CD4-positive, alpha-beta memory T cell (primary cell): ENCODE measurements at regions not wholly inside any gene's neighbourhood (a gene's known extent, or its start where the extent isn't known, plus 50 kb on each side); places are given as distances from the start of the nearest gene placed in this dataset.
A peak's percentile ranks its signal among the peaks of the same experiment; 100 is the strongest.

Experiments
- CTCF ChIA-PET: fragments of 350-600 bp; sonication (Branson Sonifier 250); formaldehyde crosslinking; loops from one replicate; lab custom pipeline; 2021; ENCODE audit warnings: inconsistent platforms; ENCODE audit not compliant: partially characterized antibody; lab: Charles Lee
- POLR2A ChIA-PET: fragments of 350-600 bp; sonication (Branson Sonifier 250); formaldehyde crosslinking; loops from one replicate; lab custom pipeline; 2021; ENCODE audit not compliant: partially characterized antibody; lab: Charles Lee
- DNase-seq, 5 donors: peaks; one replicate each; pipeline versions ENCODE4 v3.0.0 to v3.0.0-alpha.2; 2020 to 2022; ENCODE audit warnings: mixed read lengths in 1 of 5
- H3K27ac ChIP-seq: one replicate; pipeline ENCODE4 v1.7.0; 2013; ENCODE audit warnings: low read depth, low read length
- H3K27me3 ChIP-seq: 2 replicates; pipeline ENCODE4 v1.7.0; 2013; ENCODE audit warnings: mild to moderate bottlenecking, low read length, moderate library complexity; ENCODE audit not compliant: insufficient read depth
- H3K36me3 ChIP-seq: 2 replicates; pipeline ENCODE4 v1.7.0; 2013; ENCODE audit warnings: mild to moderate bottlenecking, low read length, moderate library complexity; ENCODE audit not compliant: insufficient read depth
- H3K4me1 ChIP-seq: 2 replicates; pipeline ENCODE4 v1.7.0; 2013; ENCODE audit warnings: mild to moderate bottlenecking, low read length, moderate library complexity; ENCODE audit not compliant: insufficient read depth
- H3K4me3 ChIP-seq, 2 donors: one replicate each; pipeline ENCODE4 v1.7.0; 2013; ENCODE audit warnings: low read length in 2 of 2, mild to moderate bottlenecking in 1 of 2
- H3K9me3 ChIP-seq, 2 donors: one replicate each; pipeline ENCODE4 v1.7.0; 2013; ENCODE audit warnings: low read length in 2 of 2, control low read depth in 1 of 2; ENCODE audit not compliant: control insufficient read depth in 1 of 2
- H3K27ac Mint-ChIP-seq, 7 donors: one replicate each; pipeline ENCODE4 v1.8.0; 2020 to 2021; ENCODE audit warnings: mixed read lengths in 7 of 7, mild to moderate bottlenecking in 6 of 7, inconsistent platforms in 3 of 7, moderate library complexity in 3 of 7
- H3K27me3 Mint-ChIP-seq, 2 donors: one replicate each; pipeline ENCODE4 v1.8.0; 2020 to 2021; ENCODE audit warnings: mixed read lengths in 2 of 2
- H3K36me3 Mint-ChIP-seq, 2 donors: one replicate each; pipeline ENCODE4 v1.8.0; 2020 to 2021; ENCODE audit warnings: mixed read lengths in 2 of 2, inconsistent platforms in 1 of 2, mild to moderate bottlenecking in 1 of 2
- H3K4me1 Mint-ChIP-seq, 4 donors: one replicate each; pipeline ENCODE4 v1.8.0; 2020 to 2021; ENCODE audit warnings: mixed read lengths in 4 of 4, mild to moderate bottlenecking in 1 of 4
- H3K4me3 Mint-ChIP-seq, 8 donors: one replicate each; pipeline ENCODE4 v1.8.0; 2020 to 2021; ENCODE audit warnings: mixed read lengths in 8 of 8, mild to moderate bottlenecking in 7 of 8, moderate library complexity in 6 of 8, inconsistent platforms in 3 of 8
- H3K9me3 Mint-ChIP-seq, 8 donors: one replicate each; pipeline ENCODE4 v1.8.0; 2020 to 2021; ENCODE audit warnings: mixed read lengths in 8 of 8, mild to moderate bottlenecking in 5 of 8, inconsistent platforms in 3 of 8, moderate library complexity in 1 of 8
- intact Hi-C: fragments of 100-400 bp; cut with micrococcal nuclease; formaldehyde crosslinking; loops from one replicate; pipeline ENCODE4 v1.15.1; 2023

GRCh38 chr5:159442206-159442850 lies 112.0 kb upstream of the IL12B start:
- no peaks in the 10 kb centered on the region for H3K36me3 Mint-ChIP-seq
- H3K9me3 Mint-ChIP-seq, result no peaks in the 10 kb centered on the region
- Histone ChIP-seq H3K27ac (no peak overlapping the region), H3K4me3 (no peak overlapping the region), H3K27me3 (no peaks in the 10 kb centered on the region), H3K9me3 (no peaks in the 10 kb centered on the region), H3K4me1 (no peaks in the 10 kb centered on the region), H3K36me3 (no peaks in the 10 kb centered on the region)
- no peak overlapping the region for H3K4me3 Mint-ChIP-seq
- ChIA-PET CTCF (interaction anchor here (0.9 to 10.8 kb wide), 10 partner anchors 12 to 579 kb away, joined by 3 to 135 read pairs (median 4); no protein-coding TSS in a partner anchor), POLR2A (interaction anchor here (0.8 kb wide), 1 partner anchor 30 kb away, joined by 5 read pairs; no protein-coding TSS in a partner anchor)
- H3K4me1 Mint-ChIP-seq, result peaks cover 0 to 6% (median 5%) of the 10 kb centered on the region in 4 donors
- DNase-seq, result no peak
- no peaks in the 10 kb centered on the region for H3K27me3 Mint-ChIP-seq
- H3K27ac Mint-ChIP-seq, result no peak overlapping the region
- intact Hi-C loops, result loop anchor here (5.0 kb wide), 1 partner anchor 285 kb away; no protein-coding TSS in a partner anchor

DNA sequence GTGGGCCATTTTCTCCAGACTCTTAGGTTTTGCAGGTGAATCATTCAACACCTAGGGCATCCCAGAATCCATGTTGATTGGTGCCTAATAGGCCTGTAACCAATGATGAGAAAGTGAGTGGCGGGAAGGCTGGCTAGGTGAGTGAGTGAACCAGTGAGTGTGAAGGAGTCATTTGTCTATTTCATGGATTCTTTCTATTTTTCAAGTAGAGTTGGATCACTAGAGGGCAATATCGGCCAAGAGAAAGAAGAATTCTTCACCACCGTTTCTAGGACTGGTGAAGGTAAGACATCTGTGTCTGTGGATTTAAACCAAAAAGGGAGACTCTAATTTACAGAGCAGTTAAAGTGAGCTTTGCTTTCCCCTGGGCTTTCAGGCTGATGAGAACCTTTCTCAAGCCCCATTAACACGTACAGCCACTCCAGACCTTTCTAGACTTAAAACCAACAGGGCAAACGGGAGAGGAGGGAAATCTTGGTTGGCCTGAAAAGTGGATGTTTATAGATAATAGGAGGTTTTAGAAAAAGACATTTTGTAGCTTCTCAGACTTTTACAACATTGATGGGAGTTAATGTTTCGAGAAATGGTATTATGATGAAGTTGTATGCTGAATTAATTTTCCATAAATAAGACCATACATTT lies 114.3 kb upstream of the IL12B start:
- Histone ChIP-seq H3K27me3 (no peaks in the 10 kb centered on the region), H3K4me1 (no peaks in the 10 kb centered on the region), H3K36me3 (no peaks in the 10 kb centered on the region), H3K27ac (no peak overlapping the region), H3K4me3 (no peak overlapping the region), H3K9me3 (no peaks in the 10 kb centered on the region)
- Mint-ChIP-seq H3K27ac (peak overlapping the region in 1 of 7 donors; percentile 35), H3K36me3 (no peaks in the 10 kb centered on the region), H3K4me3 (no peak overlapping the region), H3K27me3 (no peaks in the 10 kb centered on the region), H3K4me1 (peaks cover 0 to 6% (median 5%) of the 10 kb centered on the region in 4 donors), H3K9me3 (no peaks in the 10 kb centered on the region)
- peak in 4 of 5 donors; percentile 26 to 49 (median 32) for DNase-seq
- ChIA-PET CTCF (interaction anchor here (0.7 to 10.8 kb wide), 16 partner anchors 9 to 946 kb away, joined by 3 to 135 read pairs (median 4); no protein-coding TSS in a partner anchor), POLR2A (no interaction called here)
- intact Hi-C loops, result loop anchor here (1.0 to 5.0 kb wide), 5 partner anchors 113 to 901 kb away; partner anchors contain the start of gene ADRA1B

- Mint-ChIP-seq H3K27me3 (no peaks in the 10 kb centered on the region), H3K4me1 (peaks cover 0 to 5% (median 4%) of the 10 kb centered on the region in 4 donors), H3K9me3 (no peaks in the 10 kb centered on the region), H3K4me3 (no peak overlapping the region), H3K36me3 (no peaks in the 10 kb centered on the region), H3K27ac (no peak overlapping the region)
- no peaks in the 10 kb centered on the region for H3K27me3 ChIP-seq
- H3K4me1 ChIP-seq, result no peaks in the 10 kb centered on the region
- no peaks in the 10 kb centered on the region for H3K36me3 ChIP-seq
- ChIA-PET CTCF (interaction anchor here (10.8 kb wide), 1 partner anchor 539 kb away, joined by 135 read pairs; no protein-coding TSS in a partner anchor), POLR2A (no interaction called here)
- intact Hi-C loops, result no loop called here
- no peak overlapping the region for H3K27ac ChIP-seq
- no peak overlapping the region for H3K4me3 ChIP-seq
- H3K9me3 ChIP-seq, result no peaks in the 10 kb centered on the region
- DNase-seq, result no peak
Measured at GRCh38 chr5:159447116-159447515, 116.8 kb upstream of the IL12B start.

GRCh38 chr5:159448841-159449407 lies 118.6 kb upstream of the IL12B start:
- H3K4me1 ChIP-seq, result no peaks in the 10 kb centered on the region
- Mint-ChIP-seq H3K4me3 (peak overlapping the region in 1 of 8 donors; percentile 5), H3K9me3 (no peaks in the 10 kb centered on the region), H3K36me3 (no peaks in the 10 kb centered on the region), H3K27me3 (peaks cover 0 to 1% of the 10 kb centered on the region in 2 donors), H3K4me1 (peaks cover 0 to 5% (median 4%) of the 10 kb centered on the region in 4 donors), H3K27ac (peak overlapping the region in 1 of 7 donors; percentile 7)
- H3K27me3 ChIP-seq, result no peaks in the 10 kb centered on the region
- no peaks in the 10 kb centered on the region for H3K9me3 ChIP-seq
- intact Hi-C loops, result no loop called here
- ChIA-PET CTCF (interaction anchor here (1.0 to 10.8 kb wide), 2 partner anchors 538 to 895 kb away, joined by 3 to 135 read pairs; no protein-coding TSS in a partner anchor), POLR2A (interaction anchor here (0.6 kb wide), 1 partner anchor 12 kb away, joined by 4 read pairs; no protein-coding TSS in a partner anchor)
- H3K36me3 ChIP-seq, result no peaks in the 10 kb centered on the region
- H3K4me3 ChIP-seq, result no peak overlapping the region
- H3K27ac ChIP-seq, result no peak overlapping the region
- no peak for DNase-seq

DNA sequence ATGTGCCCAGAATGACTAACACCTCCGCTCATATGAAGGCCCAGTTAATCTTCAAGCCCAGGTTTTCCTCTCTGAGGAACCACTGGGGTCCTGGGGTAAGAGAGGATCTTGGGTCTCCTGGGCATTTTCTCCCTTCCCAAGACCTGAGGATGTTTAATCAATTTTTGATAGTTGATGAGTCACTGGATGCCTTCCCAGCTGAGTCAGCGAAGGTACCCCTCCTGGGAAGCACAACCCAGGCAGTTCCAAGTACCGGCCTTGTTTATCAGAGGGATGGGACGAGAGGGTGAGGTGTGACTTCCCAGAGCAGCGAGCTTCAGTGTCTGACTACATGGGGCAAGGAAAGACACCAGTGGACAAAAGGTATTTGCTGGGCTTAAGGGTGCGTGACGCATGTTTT lies 119.6 kb upstream of the IL12B start:
- ChIA-PET CTCF (interaction anchor here (1.0 to 10.8 kb wide), 3 partner anchors 9 to 894 kb away, joined by 3 to 135 read pairs (median 3); no protein-coding TSS in a partner anchor), POLR2A (no interaction called here)
- Mint-ChIP-seq H3K9me3 (no peaks in the 10 kb centered on the region), H3K27ac (no peak overlapping the region), H3K27me3 (peaks cover 0 to 4% of the 10 kb centered on the region in 2 donors), H3K4me3 (no peak overlapping the region), H3K4me1 (peaks cover 0 to 1% (median 0%) of the 10 kb centered on the region in 4 donors), H3K36me3 (no peaks in the 10 kb centered on the region)
- intact Hi-C loops, result no loop called here
- no peak for DNase-seq
- no peaks in the 10 kb centered on the region for H3K9me3 ChIP-seq
- H3K36me3 ChIP-seq, result no peaks in the 10 kb centered on the region
- no peak overlapping the region for H3K27ac ChIP-seq
- H3K27me3 ChIP-seq, result no peaks in the 10 kb centered on the region
- no peak overlapping the region for H3K4me3 ChIP-seq
- H3K4me1 ChIP-seq, result no peaks in the 10 kb centered on the region

- POLR2A ChIA-PET, result interaction anchor here (1.6 kb wide), 1 partner anchor 38 kb away, joined by 8 read pairs; no protein-coding TSS in a partner anchor
- peaks cover 0 to 4% of the 10 kb centered on the region in 2 donors for H3K27me3 Mint-ChIP-seq
- intact Hi-C loops, result no loop called here
Measured at GRCh38 chr5:159450417-159450816, 120.1 kb upstream of the IL12B start.

More at GRCh38 chr5:159450417-159450816, 120.1 kb upstream of the IL12B start:
- no peaks in the 10 kb centered on the region for H3K9me3 Mint-ChIP-seq
- Histone ChIP-seq H3K9me3 (no peaks in the 10 kb centered on the region), H3K27ac (no peak overlapping the region), H3K4me3 (no peak overlapping the region), H3K36me3 (no peaks in the 10 kb centered on the region), H3K27me3 (no peaks in the 10 kb centered on the region), H3K4me1 (no peaks in the 10 kb centered on the region)
- DNase-seq, result no peak
- CTCF ChIA-PET, result interaction anchor here (1.2 to 1.6 kb wide), 2 partner anchors 8 to 161 kb away, joined by 3 read pairs; no protein-coding TSS in a partner anchor
- no peaks in the 10 kb centered on the region for H3K36me3 Mint-ChIP-seq
- peak overlapping the region in 1 of 8 donors; percentile 2 for H3K4me3 Mint-ChIP-seq
- H3K4me1 Mint-ChIP-seq, result no peaks in the 10 kb centered on the region
- H3K27ac Mint-ChIP-seq, result peak overlapping the region in 1 of 7 donors; percentile 18
